Activated CD4-positive, alpha-beta T cell treated with anti-CD3 and anti-CD28 coated beads, Interleukin-2, amount 50 U/mL, for 24 hours (primary cell): ENCODE measurements at regions not wholly inside any gene's neighbourhood (a gene's known extent, or its start where the extent isn't known, plus 50 kb on each side); places are given as distances from the start of the nearest gene placed in this dataset.

ENCODE experiments used
- DNase-seq, 2 donors: peaks; one replicate each; pipeline ENCODE4 v3.0.0-alpha.2; 2020; ENCODE audit warnings: low read depth in 1 of 2, low spot score in 1 of 2

GRCh38 chr1:222243902-222244301, 304.0 kb downstream of the HHIPL2 start:
- DNase-seq: no peak

- DNase-seq: no peak
Measured at GRCh38 chr1:222242492-222242891, 305.4 kb downstream of the HHIPL2 start.

GRCh38 chr1:222241410-222241809, 306.5 kb downstream of the HHIPL2 start:
- no peak for DNase-seq

GRCh38 chr1:222240536-222241181, 307.2 kb downstream of the HHIPL2 start:
- no peak for DNase-seq

GRCh38 chr1:222239130-222239529, 308.8 kb downstream of the HHIPL2 start:
- no peak for DNase-seq

GRCh38 chr1:222234351-222234750, 313.6 kb downstream of the HHIPL2 start:
- no peak for DNase-seq

GRCh38 chr1:222233444-222234158, 314.3 kb downstream of the HHIPL2 start:
- no peak for DNase-seq

GRCh38 chr1:222232842-222233241, 315.1 kb downstream of the HHIPL2 start:
- DNase-seq: no peak

- DNase-seq: no peak
Measured at GRCh38 chr1:222229672-222230312, 318.1 kb downstream of the HHIPL2 start.

- no peak for DNase-seq
Measured at GRCh38 chr1:222225316-222225691, 322.6 kb downstream of the HHIPL2 start.

GRCh38 chr1:222224636-222225315, 323.1 kb downstream of the HHIPL2 start:
- DNase-seq: no peak

GRCh38 chr1:222224156-222224555, 323.7 kb downstream of the HHIPL2 start:
- DNase-seq: no peak

- no peak for DNase-seq
Measured at GRCh38 chr1:222223010-222223409, 324.9 kb downstream of the HHIPL2 start.

- DNase-seq: no peak
Measured at GRCh38 chr1:222216255-222216754, 331.6 kb downstream of the HHIPL2 start.

- DNase-seq: no peak
Measured at GRCh38 chr1:222210776-222211175, 337.1 kb downstream of the HHIPL2 start.

- DNase-seq: no peak
Measured at GRCh38 chr1:222204475-222204874, 343.4 kb downstream of the HHIPL2 start.

- no peak for DNase-seq
Measured at GRCh38 chr1:222202831-222203230, 345.1 kb downstream of the HHIPL2 start.

GRCh38 chr1:222196736-222197135, 351.2 kb downstream of the HHIPL2 start:
- DNase-seq: no peak

- no peak for DNase-seq
Measured at GRCh38 chr1:222196288-222196687, 351.6 kb downstream of the HHIPL2 start.

- DNase-seq: no peak
Measured at GRCh38 chr1:222195857-222196256, 352.0 kb downstream of the HHIPL2 start.

GRCh38 chr1:222189218-222189617, 358.7 kb downstream of the HHIPL2 start:
- DNase-seq: no peak
